Smooth muscle cell (in vitro differentiated cells): ENCODE measurements at regions not wholly inside any gene's neighbourhood (a gene's known extent, or its start where the extent isn't known, plus 50 kb on each side); places are given as distances from the start of the nearest gene placed in this dataset.
A peak's percentile ranks its signal among the peaks of the same experiment; 100 is the strongest.

Experiments used
- DNase-seq: peaks from one replicate; lab custom pipeline; 2025; ENCODE audit not compliant: unreplicated experiment; lab: John Stamatoyannopoulos, UW
- H2AFZ ChIP-seq: fragments of 200-600 bp; sonication (generic); 2 replicates; pipeline ENCODE4 v1.6.0; 2016; ENCODE audit warnings: antibody characterized with exemption, low read depth, mild to moderate bottlenecking
- H3F3A ChIP-seq: fragments of 200-600 bp; sonication (generic); 2 replicates; pipeline ENCODE4 v1.6.0; 2017; ENCODE audit warnings: antibody characterized with exemption, low read depth
- H3K27ac ChIP-seq: fragments of 200-600 bp; sonication (generic); 2 replicates; pipeline ENCODE4 v1.5.1; 2016; ENCODE audit warnings: low read depth, mild to moderate bottlenecking
- H3K27me3 ChIP-seq: fragments of 200-600 bp; sonication (generic); 2 replicates; pipeline ENCODE4 v1.6.1; 2016; ENCODE audit warnings: low read depth, mild to moderate bottlenecking
- H3K36me3 ChIP-seq: fragments of 200-600 bp; sonication (generic); 2 replicates; pipeline ENCODE4 v1.5.1; 2016; ENCODE audit warnings: low read depth
- H3K4me1 ChIP-seq: fragments of 200-600 bp; sonication (generic); 2 replicates; pipeline ENCODE4 v1.5.1; 2016; ENCODE audit warnings: low read depth
- H3K4me2 ChIP-seq: fragments of 200-600 bp; sonication (generic); 2 replicates; pipeline ENCODE4 v1.6.0; 2016; ENCODE audit warnings: mild to moderate bottlenecking
- H3K4me3 ChIP-seq: fragments of 200-600 bp; sonication (generic); 2 replicates; pipeline ENCODE4 v1.5.1; 2016; ENCODE audit warnings: mild to moderate bottlenecking
- H3K79me2 ChIP-seq: fragments of 200-600 bp; sonication (generic); 2 replicates; pipeline ENCODE4 v1.6.0; 2016; ENCODE audit warnings: low read depth, mild to moderate bottlenecking
- H3K9ac ChIP-seq: fragments of 200-600 bp; sonication (generic); 2 replicates; pipeline ENCODE4 v1.6.0; 2016; ENCODE audit warnings: low read depth
- H3K9me3 ChIP-seq: fragments of 200-600 bp; sonication (generic); replicated peaks from 2 replicates; pipeline ENCODE4 v1.5.1; 2016; ENCODE audit warnings: low read depth
- H4K20me1 ChIP-seq: fragments of 200-600 bp; sonication (generic); 2 replicates; pipeline ENCODE4 v1.6.0; 2016; ENCODE audit warnings: low read depth
- CTCF ChIP-seq: fragments of 200-600 bp; sonication (generic); IDR thresholded peaks from 2 replicates; pipeline ENCODE4 v1.5.1; 2017; ENCODE audit warnings: borderline replicate concordance, mild to moderate bottlenecking, antibody characterized with exemption; ENCODE audit not compliant: insufficient read depth, poor library complexity, severe bottlenecking
- WGBS: methylation state at CpG from one replicate; pipeline ENCODE4 v1.1.7; 2016; ENCODE audit warnings: low lambda C conversion rate; 5-methylcytosine and 5-hydroxymethylcytosine counted together

DNA sequence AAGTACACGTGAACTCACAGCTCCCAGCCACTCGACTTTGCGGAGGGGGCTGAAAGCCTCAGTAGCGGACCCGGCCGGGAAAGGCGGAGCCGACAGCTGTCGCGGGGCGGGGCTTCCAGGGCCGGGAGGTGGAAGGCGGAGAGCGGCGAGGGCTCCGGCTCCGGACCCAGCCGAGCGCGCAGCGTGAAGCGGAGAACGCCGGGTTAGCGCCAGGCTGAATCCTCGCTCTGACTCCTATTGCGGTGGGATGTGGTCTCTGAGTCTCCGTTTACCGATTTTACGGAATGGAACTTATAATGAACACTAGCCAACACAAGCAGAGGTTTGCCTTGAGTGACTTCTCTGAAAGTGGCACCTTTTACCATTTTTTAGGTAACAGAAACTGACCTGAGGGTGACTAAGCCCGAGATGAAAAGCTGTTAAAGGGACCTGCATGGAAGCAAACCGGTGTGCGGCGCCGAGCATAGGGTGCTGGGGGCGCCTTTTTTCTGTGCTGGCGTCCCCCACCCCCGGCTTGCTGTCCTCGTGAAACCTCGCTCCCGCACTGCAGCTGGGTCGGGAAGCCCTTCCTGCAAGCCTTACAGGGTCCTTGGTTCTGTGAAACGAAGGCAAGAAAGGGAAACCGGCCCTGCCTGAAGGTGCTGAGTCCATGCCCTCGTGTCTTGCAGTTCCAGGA lies 72.9 kb downstream of the EN1 start:
- no peaks in the 10 kb centered on the region for H3K36me3 ChIP-seq

GRCh38 chr2:118773826-118774225 lies 73.6 kb downstream of the EN1 start:
- H3K27ac ChIP-seq = no peak overlapping the region
- H3K4me3 ChIP-seq = peak overlapping the region; percentile 60
- H3K4me2 ChIP-seq = peak overlapping the region; percentile 89
- H3K9ac ChIP-seq = no peak overlapping the region
- no peaks in the 10 kb centered on the region for H3K9me3 ChIP-seq
- no peaks in the 10 kb centered on the region for H3K79me2 ChIP-seq
- 74% methylated on average over 7 of the region's 7 CpGs for WGBS
- H3F3A ChIP-seq = no peaks in the 10 kb centered on the region
- no peaks in the 10 kb centered on the region for H4K20me1 ChIP-seq
- TF ChIP-seq CTCF = no peak
- no peak for DNase-seq
- no peaks in the 10 kb centered on the region for H3K4me1 ChIP-seq
- peaks cover 57% of the 10 kb centered on the region for H3K27me3 ChIP-seq
- no peak overlapping the region for H2AFZ ChIP-seq
- H3K36me3 ChIP-seq = no peaks in the 10 kb centered on the region

More for the DNA sequence above, 72.9 kb downstream of the EN1 start:
- Histone ChIP-seq H4K20me1 (no peaks in the 10 kb centered on the region), H3K4me3 (peak overlapping the region; percentile 60), H3K9ac (no peak overlapping the region), H3K4me1 (no peaks in the 10 kb centered on the region), H3K79me2 (no peaks in the 10 kb centered on the region), H3F3A (no peaks in the 10 kb centered on the region), H2AFZ (peak overlapping the region; percentile 87), H3K4me2 (peak overlapping the region; percentile 89), H3K27me3 (peaks cover 55% of the 10 kb centered on the region), H3K27ac (no peak overlapping the region), H3K9me3 (no peaks in the 10 kb centered on the region)
- peak; percentile 3 for DNase-seq
- no peak for TF ChIP-seq CTCF
- 3% methylated on average over 44 of the region's 45 CpGs for WGBS

- H3F3A ChIP-seq = no peaks in the 10 kb centered on the region
- no peaks in the 10 kb centered on the region for H4K20me1 ChIP-seq
- H3K4me3 ChIP-seq = no peak overlapping the region
- no peak overlapping the region for H3K27ac ChIP-seq
- no peak overlapping the region for H2AFZ ChIP-seq
- no peak overlapping the region for H3K9ac ChIP-seq
- H3K4me2 ChIP-seq = no peak overlapping the region
- DNase-seq = no peak
- H3K36me3 ChIP-seq = no peaks in the 10 kb centered on the region
- H3K4me1 ChIP-seq = no peaks in the 10 kb centered on the region
- WGBS = 93% methylated on average over 22 of the region's 22 CpGs
- no peaks in the 10 kb centered on the region for H3K9me3 ChIP-seq
- peaks cover 65% of the 10 kb centered on the region for H3K27me3 ChIP-seq
- TF ChIP-seq CTCF = no peak
- H3K79me2 ChIP-seq = no peaks in the 10 kb centered on the region
Measured at GRCh38 chr2:118772487-118773200, 74.8 kb downstream of the EN1 start.
